ENCODE measurements at regions not wholly inside any gene's neighbourhood (a gene's known extent, or its start where the extent isn't known, plus 50 kb on each side); places are given as distances from the start of the nearest gene placed in this dataset.

GRCh38 chr13:48853728-48854102 lies 122.0 kb upstream of the FNDC3A start:
- no peak for TF ChIP-seq GATA2 (IDR thresholded peaks at IDR 0.05; ENCODE audit: low read depth, low read length)
- TF ChIP-seq GATA3 (IDR thresholded peaks at IDR 0.05; ENCODE audit: low read depth, low read length), result no peak
